ENCODE measurements at regions not wholly inside any gene's neighbourhood (a gene's known extent, or its start where the extent isn't known, plus 50 kb on each side); places are given as distances from the start of the nearest gene placed in this dataset.

DNA sequence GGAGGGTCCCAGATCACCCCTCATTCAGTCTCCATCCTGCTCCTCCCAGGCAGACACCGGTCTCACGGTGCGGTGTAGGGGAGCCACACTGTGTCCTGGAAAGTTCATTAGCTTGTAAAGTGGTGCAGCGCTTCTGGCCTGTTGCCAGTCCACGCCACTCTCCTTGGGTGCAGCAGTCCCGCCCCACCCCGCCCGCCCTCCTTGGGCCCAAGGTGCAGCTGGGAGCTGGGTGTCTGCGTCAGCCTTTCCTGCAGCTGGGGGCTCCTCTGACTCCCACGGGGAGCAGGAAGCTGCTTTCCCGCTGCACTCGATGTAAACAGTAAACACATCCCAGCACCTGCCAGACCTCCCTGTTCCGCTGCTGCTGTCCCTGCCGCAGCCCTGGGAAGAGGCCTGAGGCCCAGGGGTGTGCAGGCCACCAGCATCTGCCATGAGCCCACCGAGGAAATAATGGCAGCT lies 53.8 kb upstream of the ASB18 start:
- no peak for DNase-seq

- no peak for DNase-seq
Observed at GRCh38 chr2:236318401-236318800, 54.2 kb upstream of the ASB18 start.

DNA sequence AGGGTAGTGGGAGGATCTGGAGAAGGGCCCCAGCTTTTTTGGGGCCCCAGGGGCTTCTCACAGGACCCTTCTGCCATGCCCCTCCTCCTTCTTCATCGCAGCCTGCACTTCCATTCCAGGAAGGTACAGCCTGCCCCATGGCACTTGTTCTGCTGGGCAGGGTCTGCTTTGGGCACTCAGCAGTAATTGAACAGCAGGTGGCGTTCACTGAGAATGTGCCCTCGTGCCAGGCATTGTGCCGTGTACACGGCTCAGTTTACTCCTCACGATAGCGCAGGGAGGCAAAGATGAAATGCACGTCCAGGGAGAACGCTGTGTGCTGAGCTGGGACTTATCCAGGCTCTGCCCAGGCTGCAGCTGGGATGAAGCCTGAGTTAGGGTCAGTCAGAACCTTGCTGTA lies 54.8 kb upstream of the ASB18 start:
- DNase-seq = no peak

- DNase-seq = no peak
Observed at GRCh38 chr2:236321415-236321814, 57.2 kb upstream of the ASB18 start.

DNA sequence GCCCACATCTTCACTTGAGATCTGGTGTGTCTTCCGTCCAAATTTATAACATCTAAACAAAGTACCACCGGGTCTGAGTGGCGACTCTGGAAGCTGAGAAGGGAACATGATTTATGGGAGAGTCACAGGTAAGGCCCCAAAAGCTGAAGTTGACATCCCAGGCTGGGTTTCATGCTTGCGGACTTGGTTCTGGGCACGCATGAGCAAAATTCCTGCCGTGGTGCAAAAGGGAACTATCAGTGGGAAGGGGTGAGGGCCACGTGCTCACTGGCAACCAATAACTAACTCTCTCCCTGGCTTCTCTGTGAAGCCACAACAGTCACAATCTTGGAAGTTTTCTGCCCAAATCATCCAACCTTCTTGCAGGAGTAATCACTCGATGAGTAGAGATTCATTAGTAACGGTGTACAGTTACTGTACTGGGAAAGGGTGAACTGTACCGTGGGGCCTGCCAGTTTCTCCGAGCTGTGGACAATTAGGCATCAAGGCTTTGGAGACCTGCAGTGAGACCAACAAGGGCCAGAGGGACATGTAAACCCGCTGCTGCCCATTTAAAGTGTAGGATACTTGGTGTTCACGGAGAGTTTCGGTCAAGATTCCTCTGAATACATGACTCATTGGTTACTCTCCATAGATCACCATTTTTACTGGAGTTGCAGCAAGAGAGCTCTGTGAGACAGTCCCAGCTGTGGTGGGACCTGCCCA lies 69.4 kb upstream of the ASB18 start:
- DNase-seq = no peak

DNA sequence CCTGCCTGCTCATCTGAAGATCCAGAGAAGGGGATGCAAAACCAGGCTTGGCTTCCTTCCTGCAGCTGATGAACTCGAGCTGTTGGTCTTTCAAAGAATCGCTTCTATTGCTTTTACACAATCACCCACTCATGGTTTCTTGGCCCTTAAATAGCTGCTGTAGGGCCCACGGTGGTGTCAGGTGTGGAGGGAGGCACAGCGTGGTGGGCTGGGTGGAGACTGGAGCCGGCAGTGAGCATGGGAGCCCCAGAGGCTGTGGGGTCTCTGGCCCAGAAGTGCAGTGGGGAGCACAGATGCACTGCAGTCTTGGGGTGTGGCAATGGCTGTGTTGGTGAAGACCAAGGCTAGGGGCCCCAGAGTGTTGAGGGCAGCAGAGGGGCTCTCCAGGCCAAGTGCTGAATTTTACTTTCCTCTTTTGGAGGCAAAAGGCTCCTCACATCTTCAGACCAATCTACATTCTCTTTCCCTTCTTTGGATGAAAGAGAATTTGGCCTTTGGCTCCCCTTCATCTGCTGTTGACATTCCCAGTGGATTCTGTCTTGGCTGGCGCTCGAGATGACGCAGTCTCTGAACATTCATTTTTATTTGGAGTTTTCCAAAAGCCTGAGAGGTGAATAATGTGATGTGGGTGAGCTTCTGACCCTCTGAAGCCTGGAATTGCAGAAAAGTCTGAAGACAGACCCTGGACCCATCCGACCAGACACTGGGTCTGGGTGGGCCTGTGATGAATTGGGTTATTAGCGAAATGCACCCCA lies 70.1 kb upstream of the ASB18 start:
- DNase-seq = no peak

GRCh38 chr2:236335696-236336574 lies 71.7 kb upstream of the ASB18 start:
- no peak for DNase-seq

DNA sequence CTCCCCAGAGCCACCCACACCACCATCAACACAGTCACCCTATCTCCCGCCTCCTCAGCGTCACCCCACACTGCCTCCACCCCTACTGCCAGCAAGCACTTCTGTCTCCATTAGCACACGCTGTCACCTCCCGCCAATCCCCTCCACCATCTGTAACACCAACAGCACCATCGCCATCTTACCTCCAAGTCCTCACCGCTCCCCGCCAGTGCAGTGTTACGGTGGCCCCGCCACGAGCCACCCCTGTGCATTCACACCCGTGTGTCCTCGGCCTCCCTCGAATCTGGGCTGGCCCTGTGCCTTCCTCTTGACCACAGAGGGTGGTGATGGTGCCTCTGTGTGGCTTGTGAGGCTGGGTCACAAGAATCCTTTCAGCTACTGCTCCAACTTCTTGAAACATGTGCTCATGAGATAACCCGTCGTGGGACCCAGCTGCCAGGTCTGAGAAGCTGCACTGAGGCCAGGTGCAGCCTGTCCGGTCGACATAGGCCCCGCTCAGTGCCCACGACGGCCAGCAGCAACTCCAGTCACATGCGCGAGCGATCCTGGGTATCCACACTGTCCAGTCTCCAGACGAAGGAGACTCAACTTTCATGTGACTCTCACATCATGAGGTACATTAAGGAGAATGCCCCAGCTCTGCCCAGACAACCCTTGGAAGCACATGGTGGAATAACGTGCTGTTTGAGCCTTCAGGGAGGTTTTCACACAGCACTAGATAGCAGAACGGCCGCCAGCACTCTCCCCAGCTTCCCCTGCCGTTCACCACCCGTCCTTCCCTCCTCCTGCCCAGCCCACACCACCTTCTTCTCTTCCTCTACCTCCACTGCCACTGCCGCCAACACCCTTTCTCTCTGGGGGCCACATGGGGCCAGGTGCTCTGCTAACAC lies 72.6 kb upstream of the ASB18 start:
- DNase-seq = no peak

- DNase-seq = no peak
Observed at GRCh38 chr2:236337465-236338325, 73.5 kb upstream of the ASB18 start.

DNA sequence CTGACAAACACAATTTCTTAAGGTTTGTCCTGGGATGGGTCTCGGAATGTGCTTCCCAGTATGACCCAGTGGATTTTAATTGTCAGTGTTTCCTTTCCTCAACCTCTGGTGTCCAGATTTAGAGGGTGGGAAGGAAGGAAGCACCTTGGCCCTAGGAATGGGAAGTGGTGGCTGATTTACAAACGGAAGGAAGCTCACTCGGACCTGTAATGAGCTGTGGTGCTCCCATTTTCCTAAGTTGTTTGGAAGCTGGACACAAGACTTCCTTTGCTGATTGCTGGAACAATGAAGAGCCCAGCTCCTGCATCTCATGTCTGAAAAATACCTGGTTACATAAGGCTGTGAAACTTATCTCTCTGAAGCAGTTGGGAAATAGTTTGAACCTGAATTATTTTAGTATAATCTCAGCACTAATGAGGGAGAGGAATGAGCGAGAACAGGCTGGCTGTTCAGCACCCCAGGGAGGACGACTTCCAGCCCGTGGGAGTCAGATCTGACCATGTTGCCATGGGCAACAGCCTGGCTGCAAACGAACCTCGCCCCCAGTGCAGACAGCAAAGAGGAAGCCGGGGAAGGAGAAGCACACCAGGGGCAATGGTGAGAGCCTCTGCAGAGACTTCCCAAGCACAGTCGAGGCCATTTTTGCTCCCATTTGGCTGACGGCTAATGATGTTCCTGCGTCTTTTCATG lies 74.4 kb upstream of the ASB18 start:
- DNase-seq = no peak

DNA sequence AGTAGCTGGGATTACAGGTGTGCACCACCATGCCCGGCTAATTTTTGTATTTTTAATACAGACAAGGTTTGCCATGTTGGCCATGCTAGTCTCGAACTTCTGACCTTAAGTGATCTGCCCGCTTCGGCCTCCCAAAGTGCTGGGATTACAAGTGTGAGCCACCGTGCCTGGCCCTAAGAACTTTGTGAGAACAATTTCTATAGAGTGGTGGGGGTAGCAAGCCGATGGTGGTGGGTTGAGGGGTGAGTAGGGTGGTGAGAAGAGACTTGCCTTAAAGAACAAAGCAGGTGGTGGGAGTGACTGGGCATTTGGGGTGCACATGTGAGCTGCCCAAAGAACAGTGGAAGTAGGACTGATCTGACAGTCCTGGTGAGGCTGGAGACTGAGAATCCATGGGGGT lies 76.0 kb upstream of the ASB18 start:
- DNase-seq = no peak

- DNase-seq = no peak
Observed at GRCh38 chr2:236341067-236341466, 76.9 kb upstream of the ASB18 start.

GRCh38 chr2:236341721-236342120 lies 77.5 kb upstream of the ASB18 start:
- no peak for DNase-seq

GRCh38 chr2:236342507-236342906 lies 78.3 kb upstream of the ASB18 start:
- DNase-seq = no peak

GRCh38 chr2:236342951-236343350 lies 78.7 kb upstream of the ASB18 start:
- no peak for DNase-seq

- peak; percentile 48 for DNase-seq
Observed at GRCh38 chr2:236343400-236344161, 79.4 kb upstream of the ASB18 start.

DNA sequence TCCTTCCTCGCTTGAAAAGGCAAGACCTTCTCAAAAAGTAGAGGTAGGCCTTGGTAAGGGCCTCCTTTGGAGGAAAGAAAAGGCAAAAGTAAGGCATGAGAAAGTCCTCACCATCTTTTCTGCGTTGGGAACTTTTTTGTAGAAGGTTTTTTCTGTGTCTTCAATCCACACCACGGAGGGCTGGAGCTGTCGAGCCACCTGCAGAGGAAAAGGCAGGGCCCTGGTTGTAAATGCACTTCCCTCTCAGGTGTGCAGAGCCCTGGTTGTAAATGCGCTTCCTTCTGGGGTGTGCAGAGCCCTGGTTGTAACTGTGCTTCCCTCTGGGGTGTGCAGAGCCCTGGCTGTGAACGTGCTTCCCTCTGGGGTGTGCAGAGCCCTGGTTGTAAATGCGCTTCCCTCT lies 80.2 kb upstream of the ASB18 start:
- no peak for DNase-seq

GRCh38 chr2:236345081-236345714 lies 81.0 kb upstream of the ASB18 start:
- DNase-seq = no peak

DNA sequence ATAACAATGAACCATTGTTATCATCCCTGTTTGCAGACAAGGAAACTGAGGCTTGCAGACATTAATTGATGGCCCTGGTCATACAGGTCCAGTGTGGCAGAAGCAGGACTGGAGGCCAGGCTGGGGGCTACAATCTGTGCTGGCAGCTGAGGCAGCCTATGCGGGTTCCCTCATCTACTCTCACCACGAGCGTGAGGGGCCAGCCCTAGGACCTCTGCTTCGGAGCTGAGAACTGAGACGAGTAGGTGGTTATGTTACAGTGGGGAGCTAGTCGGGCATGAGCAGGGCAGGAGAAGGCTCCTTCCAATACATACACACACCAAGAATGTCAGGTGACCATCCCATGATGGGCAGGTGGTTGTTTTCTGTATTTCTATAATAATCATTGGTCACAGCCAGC lies 82.2 kb upstream of the ASB18 start:
- DNase-seq = no peak

GRCh38 chr2:236348279-236348678 lies 84.1 kb upstream of the ASB18 start:
- no peak for DNase-seq
